ENCODE measurements at regions not wholly inside any gene's neighbourhood (a gene's known extent, or its start where the extent isn't known, plus 50 kb on each side); places are given as distances from the start of the nearest gene placed in this dataset.

DNA sequence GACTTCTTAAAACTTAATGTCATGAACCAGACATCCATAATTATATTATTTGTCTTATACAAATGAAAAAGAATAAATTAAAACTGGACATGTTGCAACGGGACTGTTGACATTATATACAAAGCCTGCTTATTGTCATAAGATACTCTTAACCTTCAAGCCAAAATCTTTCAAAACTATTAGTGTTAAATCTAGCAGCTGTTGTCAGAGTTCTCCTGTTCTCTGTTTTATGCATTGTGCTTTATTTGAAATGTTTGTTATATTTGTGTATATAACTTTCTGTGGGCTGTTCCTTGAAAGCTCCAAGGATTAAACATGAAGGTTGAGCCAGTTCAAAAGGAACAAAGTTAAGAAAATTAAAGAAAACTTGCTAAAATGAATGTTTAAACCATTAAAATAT, 335.5 kb upstream of the NT5C1B start:
- TF ChIP-seq CTCF (tag by site-specific recombination; IDR thresholded peaks at IDR 0.05) = no peak
- TF ChIP-seq ZNF48 (tag by site-specific recombination; IDR thresholded peaks at IDR 0.05) = no peak
- no peak for TF ChIP-seq YY1 (tag by site-specific recombination; IDR thresholded peaks at IDR 0.05)
- TF ChIP-seq KLF8 (tag by site-specific recombination; IDR thresholded peaks at IDR 0.05) = no peak
- no peak for TF ChIP-seq ZNF558 (tag by site-specific recombination; IDR thresholded peaks at IDR 0.05)
- no peak for TF ChIP-seq PRDM2 (tag by site-specific recombination; IDR thresholded peaks at IDR 0.05; ENCODE audit: borderline replicate concordance)
- TF ChIP-seq ZNF585B (tag by site-specific recombination; IDR thresholded peaks at IDR 0.05) = no peak
- TF ChIP-seq ZNF324 (tag by site-specific recombination; IDR thresholded peaks at IDR 0.05) = no peak
- TF ChIP-seq ZNF530 (tag by site-specific recombination; IDR thresholded peaks at IDR 0.05; ENCODE audit: low read depth) = no peak

Data from HEK293 (cell line).